Heart left ventricle (tissue), 16 donors: ENCODE measurements at regions not wholly inside any gene's neighbourhood (a gene's known extent, or its start where the extent isn't known, plus 50 kb on each side); places are given as distances from the start of the nearest gene placed in this dataset.
"Not testable (repeated sequence)": the region's sequence is repeated elsewhere in the genome, so short reads cannot be mapped to it uniquely, and the experiment has no call there.

Experiments used
- ATAC-seq, 4 donors: fragments of 200-7000 bp; cut with Tn5 transposase; one replicate each; pipeline ENCODE4 v1.9.1; 2020 to 2022; ENCODE audit warnings: moderate library complexity in 4 of 4, mild to moderate bottlenecking in 3 of 4, moderate number of reproducible peaks in 1 of 4
- DNase-seq, 5 donors: peaks; one replicate each; pipeline ENCODE4 v3.0.0-alpha.2; 2020
- H3K27ac ChIP-seq, 12 donors: fragments of 200-600 bp; sonication (generic) in 4 of 12; one replicate each; pipeline versions ENCODE4 v1.5.0 to v1.8.0; 2016 to 2022; ENCODE audit warnings: mild to moderate bottlenecking in 2 of 12
- H3K27me3 ChIP-seq, 9 donors: fragments of 200-600 bp; sonication (generic) in 2 of 9; one replicate each; pipeline versions ENCODE4 v1.5.1 to v1.8.0; 2016 to 2022; ENCODE audit warnings: mild to moderate bottlenecking in 3 of 9
- H3K36me3 ChIP-seq, 9 donors: fragments of 200-600 bp; sonication (generic) in 2 of 9; one replicate each; pipeline versions ENCODE4 v1.5.0 to v1.8.0; 2018 to 2022; ENCODE audit warnings: mild to moderate bottlenecking in 2 of 9
- H3K4me1 ChIP-seq, 12 donors: fragments of 200-600 bp; sonication (generic) in 4 of 12; one replicate each; pipeline versions ENCODE4 v1.5.0 to v1.8.0; 2016 to 2022; ENCODE audit warnings: mild to moderate bottlenecking in 3 of 12
- H3K4me3 ChIP-seq, 12 donors: fragments of 200-600 bp; sonication (generic) in 4 of 12; one replicate each; pipeline versions ENCODE4 v1.5.0 to v1.8.0; 2017 to 2022; ENCODE audit warnings: mild to moderate bottlenecking in 9 of 12, moderate library complexity in 4 of 12
- H3K9me3 ChIP-seq, 12 donors: fragments of 200-600 bp; sonication (generic) in 4 of 12; one replicate each; pipeline versions ENCODE4 v1.5.0 to v1.8.0; 2016 to 2022; ENCODE audit warnings: mild to moderate bottlenecking in 1 of 12
- CTCF ChIP-seq, 12 donors: fragments of 200-600 bp; sonication (generic) in 4 of 12; IDR thresholded peaks; one replicate each; pipeline versions ENCODE4 v1.5.0 to v1.8.0; 2018 to 2022; ENCODE audit warnings: antibody characterized with exemption in 12 of 12, mild to moderate bottlenecking in 5 of 12
- POLR2A ChIP-seq, 2 donors: fragments of 450-650 bp; IDR thresholded peaks; one replicate each; pipeline ENCODE4 v1.6.1; 2017; ENCODE audit warnings: antibody characterized with exemption in 2 of 2, mild to moderate bottlenecking in 2 of 2, moderate library complexity in 2 of 2
- WGBS, 4 donors: extraction: QIAGEN DNeasy Blood & Tissue Kit in 2 of 4; methylation state at CpG; one replicate each; pipeline versions ENCODE4 v1.1.5 to v1.1.7; 2013 to 2018; 5-methylcytosine and 5-hydroxymethylcytosine counted together
- intact Hi-C, 10 donors: fragments of 100-400 bp; cut with DNase I; formaldehyde crosslinking; loops; one replicate each; pipeline versions ENCODE4 v1.11.1 to v1.14.2; 2022
- donor health status: ischemic (EF 13 %, LVEDD 7.1; RV severe dilation, severe dysfunction).
- donor health status: healthy with polysubstance abuse.
- donor health status: DM: no; HTN: yes; CAD: no.
- donor health status: DM: no; HTN: no; CAD: no.
- donor health status: ischemic (EF 25% LVEDD 6.9; RV normal size, moderate dysfunction).
- donor health status: ischemic (EF 25% LVEDD 5.7; RV mildly dilated, moderate dysfunction).
- donor health status: healthy.
- donor health status: DM: yes; HTN: yes; CAD: no.
- donor health status: ischemic (EF 35%, LVEDD 5.7; RV mildly dilated, moderate dysfunction).
- donor health status: nonischemic (EF 11% LVEDD 7.7; RV severe dilation, severe dysfunction).
- donor health status: DM: yes; HTN: yes; CAD: no.
- donor health status: PGD.
- donor health status: ischemic (EF 29% LVEDD 5.4; RV normal size, mild dysfunction).
- donor health status: nonischemic (EF 23%, LVEDD 6.1; RV moderate dilation, normal function).

GRCh38 chrX:116749943-116750342, 287.2 kb upstream of the CT83 start:
- no peak overlapping the region for H3K4me3 ChIP-seq
- TF ChIP-seq CTCF (IDR thresholded peaks at IDR 0.05) (no peak), POLR2A (IDR thresholded peaks at IDR 0.05) (no peak)
- H3K27me3 ChIP-seq = no peaks in the 10 kb centered on the region
- WGBS, 4 donors = 53 to 85% (median 73%) methylated on average over 3 of the region's 3 CpGs
- no peaks in the 10 kb centered on the region for H3K4me1 ChIP-seq
- ATAC-seq (no peak), DNase-seq (no peak)
- H3K9me3 ChIP-seq = no peaks in the 10 kb centered on the region
- intact Hi-C loops = no loop called here
- H3K36me3 ChIP-seq = no peaks in the 10 kb centered on the region
- no peak overlapping the region for H3K27ac ChIP-seq

GRCh38 chrX:116732214-116732613, 269.4 kb upstream of the CT83 start:
- Histone ChIP-seq H3K27ac (no peak overlapping the region), H3K27me3 (no peaks in the 10 kb centered on the region), H3K36me3 (no peaks in the 10 kb centered on the region), H3K4me1 (no peaks in the 10 kb centered on the region), H3K9me3 (no peaks in the 10 kb centered on the region), H3K4me3 (no peak overlapping the region)
- TF ChIP-seq CTCF (IDR thresholded peaks at IDR 0.05) (no peak), POLR2A (IDR thresholded peaks at IDR 0.05) (no peak)
- no peak for ATAC-seq
- no peak for DNase-seq
- WGBS, 4 donors = 42 to 63% (median 55%) methylated on average over 2 of the region's 2 CpGs
- intact Hi-C loops = no loop called here

- 70 to 84% (median 81%) methylated on average over 4 of the region's 4 CpGs for WGBS, 4 donors
Observed at GRCh38 chrX:116726806-116727205, 264.0 kb upstream of the CT83 start.

GRCh38 chrX:116694046-116694445, 231.3 kb upstream of the CT83 start:
- Histone ChIP-seq H3K4me1 (no peaks in the 10 kb centered on the region), H3K9me3 (no peaks in the 10 kb centered on the region), H3K27ac (no peak overlapping the region), H3K4me3 (no peak overlapping the region), H3K36me3 (no peaks in the 10 kb centered on the region), H3K27me3 (peaks cover 0 to 2% (median 0%) of the 10 kb centered on the region in 9 donors)
- intact Hi-C loops = no loop called here
- 75 to 92% (median 86%) methylated on average over 19 of the region's 19 CpGs for WGBS, 4 donors
- no peak for ATAC-seq
- DNase-seq = no peak
- no peak for TF ChIP-seq CTCF (IDR thresholded peaks at IDR 0.05)
- TF ChIP-seq POLR2A (IDR thresholded peaks at IDR 0.05) = no peak

More at GRCh38 chrX:116726806-116727205, 264.0 kb upstream of the CT83 start:
- intact Hi-C loops = no loop called here
- Histone ChIP-seq H3K27ac (no peak overlapping the region), H3K27me3 (no peaks in the 10 kb centered on the region), H3K36me3 (no peaks in the 10 kb centered on the region), H3K9me3 (no peaks in the 10 kb centered on the region), H3K4me3 (no peak overlapping the region), H3K4me1 (no peaks in the 10 kb centered on the region)
- TF ChIP-seq CTCF (IDR thresholded peaks at IDR 0.05) = no peak
- TF ChIP-seq POLR2A (IDR thresholded peaks at IDR 0.05) = no peak
- ATAC-seq (no peak), DNase-seq (no peak)

GRCh38 chrX:116679544-116679943, 216.8 kb upstream of the CT83 start:
- ATAC-seq, H3K4me3 ChIP-seq, H3K27me3 ChIP-seq, intact Hi-C loops, H3K36me3 ChIP-seq, DNase-seq, H3K9me3 ChIP-seq, H3K4me1 ChIP-seq, H3K27ac ChIP-seq: not testable (repeated sequence)
- WGBS, 4 donors = 66 to 80% (median 77%) methylated on average over 7 of the region's 7 CpGs
